GM12873 (cell line): ENCODE measurements at regions not wholly inside any gene's neighbourhood (a gene's known extent, or its start where the extent isn't known, plus 50 kb on each side); places are given as distances from the start of the nearest gene placed in this dataset.

Experiments
- CTCF ChIP-seq: IDR thresholded peaks from 2 replicates; pipeline ENCODE4 v1.5.1; 2012; ENCODE audit warnings: low read depth, mild to moderate bottlenecking, moderate library complexity, low read length, control low read depth; ENCODE audit not compliant: insufficient read depth; ENCODE audit errors: missing control alignments

- no peak for TF ChIP-seq CTCF
Measured at GRCh38 chr15:31814082-31814481, 216.2 kb upstream of the CHRNA7 start.

- no peak for TF ChIP-seq CTCF
Measured at GRCh38 chr15:31815411-31816155, 214.7 kb upstream of the CHRNA7 start.

GRCh38 chr15:31822463-31822862, 207.9 kb upstream of the CHRNA7 start:
- no peak for TF ChIP-seq CTCF

- no peak for TF ChIP-seq CTCF
Measured at GRCh38 chr15:31824024-31824423, 206.3 kb upstream of the CHRNA7 start.

- no peak for TF ChIP-seq CTCF
Measured at GRCh38 chr15:31828594-31828993, 201.7 kb upstream of the CHRNA7 start.

- no peak for TF ChIP-seq CTCF
Measured at GRCh38 chr15:31830591-31830990, 199.7 kb upstream of the CHRNA7 start.

GRCh38 chr15:31831596-31831995, 198.7 kb upstream of the CHRNA7 start:
- TF ChIP-seq CTCF = no peak

GRCh38 chr15:31834654-31835053, 195.7 kb upstream of the CHRNA7 start:
- no peak for TF ChIP-seq CTCF
